Neural progenitor cell (in vitro differentiated cells): ENCODE measurements at regions not wholly inside any gene's neighbourhood (a gene's known extent, or its start where the extent isn't known, plus 50 kb on each side); places are given as distances from the start of the nearest gene placed in this dataset.

Experiments used
- DNase-seq: peaks from one replicate; pipeline ENCODE4 v3.0.0-alpha.2; 2016; ENCODE audit warnings: low spot score
- H2AFZ ChIP-seq: fragments of 200-600 bp; sonication (generic); replicated peaks from 2 replicates; pipeline ENCODE4 v1.6.1; 2016; ENCODE audit warnings: antibody characterized with exemption
- H3F3A ChIP-seq: fragments of 200-600 bp; sonication (generic); 2 replicates; pipeline ENCODE4 v1.6.1; 2016; ENCODE audit warnings: antibody characterized with exemption, low read depth
- H3K27ac ChIP-seq: fragments of 200-600 bp; sonication (generic); 2 replicates; pipeline ENCODE4 v1.5.1; 2016; ENCODE audit warnings: mild to moderate bottlenecking
- H3K27me3 ChIP-seq: fragments of 200-600 bp; sonication (generic); 2 replicates; pipeline ENCODE4 v1.6.1; 2016; ENCODE audit warnings: mild to moderate bottlenecking, moderate library complexity
- H3K36me3 ChIP-seq: fragments of 200-600 bp; sonication (generic); 2 replicates; pipeline ENCODE4 v1.5.1; 2016
- H3K4me1 ChIP-seq: fragments of 200-600 bp; sonication (generic); 2 replicates; pipeline ENCODE4 v1.6.1; 2016; ENCODE audit warnings: mixed run types
- H3K4me2 ChIP-seq: fragments of 200-600 bp; sonication (generic); 2 replicates; pipeline ENCODE4 v1.6.1; 2016
- H3K4me3 ChIP-seq: fragments of 200-600 bp; sonication (generic); 2 replicates; pipeline ENCODE4 v1.5.1; 2016
- H3K79me2 ChIP-seq: fragments of 200-600 bp; sonication (generic); 2 replicates; pipeline ENCODE4 v1.6.1; 2016; ENCODE audit warnings: low read depth
- H3K9ac ChIP-seq: fragments of 200-600 bp; sonication (generic); 2 replicates; pipeline ENCODE4 v1.6.1; 2016
- H3K9me3 ChIP-seq: fragments of 200-600 bp; sonication (generic); 2 replicates; pipeline ENCODE4 v1.5.1; 2016; ENCODE audit warnings: low read depth
- H4K20me1 ChIP-seq: fragments of 200-600 bp; sonication (generic); 2 replicates; pipeline ENCODE4 v1.6.1; 2016; ENCODE audit warnings: low read depth
- H3K27ac Mint-ChIP-seq: 3 replicates; pipeline ENCODE4 v1.8.0; 2021; ENCODE audit warnings: mixed read lengths
- H3K27me3 Mint-ChIP-seq: 2 replicates; pipeline ENCODE4 v1.8.0; 2022; ENCODE audit warnings: low read depth, mild to moderate bottlenecking, inconsistent platforms, moderate library complexity, mixed read lengths; ENCODE audit not compliant: insufficient read depth
- H3K36me3 Mint-ChIP-seq: 3 replicates; pipeline ENCODE4 v1.8.0; 2021; ENCODE audit warnings: mixed read lengths
- H3K4me1 Mint-ChIP-seq: 3 replicates; pipeline ENCODE4 v1.8.0; 2021; ENCODE audit warnings: mixed read lengths
- H3K4me3 Mint-ChIP-seq: 3 replicates; pipeline ENCODE4 v1.8.0; 2021; ENCODE audit warnings: mild to moderate bottlenecking, moderate library complexity, mixed read lengths
- H3K9me3 Mint-ChIP-seq: 3 replicates; pipeline ENCODE4 v1.8.0; 2020; ENCODE audit warnings: mixed read lengths
- CTCF ChIP-seq: fragments of 200-600 bp; sonication (generic); IDR thresholded peaks from 2 replicates; pipeline ENCODE4 v1.5.1; 2017; ENCODE audit warnings: antibody characterized with exemption, mild to moderate bottlenecking
- EZH2 ChIP-seq: fragments of 200-600 bp; sonication (generic); IDR thresholded peaks from 2 replicates; pipeline ENCODE4 v1.6.1; 2017; ENCODE audit warnings: antibody characterized with exemption, mild to moderate bottlenecking, moderate library complexity
- EZH2phosphoT487 ChIP-seq: fragments of 200-600 bp; sonication (generic); IDR thresholded peaks from 2 replicates; pipeline ENCODE4 v1.6.1; 2017; ENCODE audit warnings: antibody characterized with exemption

GRCh38 chr5:155929112-155929511, 397.9 kb upstream of the SGCD start:
- peaks cover 2% of the 10 kb centered on the region for H3K27me3 Mint-ChIP-seq
- no peaks in the 10 kb centered on the region for H3F3A ChIP-seq
- H3K27ac ChIP-seq: no peak overlapping the region
- TF ChIP-seq CTCF (no peak), EZH2phosphoT487 (no peak), EZH2 (no peak)
- H3K9ac ChIP-seq: no peak overlapping the region
- no peak overlapping the region for H3K4me2 ChIP-seq
- peaks cover 6% of the 10 kb centered on the region for H3K4me1 ChIP-seq
- no peaks in the 10 kb centered on the region for H4K20me1 ChIP-seq
- no peak overlapping the region for H3K27ac Mint-ChIP-seq
- no peaks in the 10 kb centered on the region for H3K9me3 ChIP-seq
- H2AFZ ChIP-seq: no peak overlapping the region
- no peaks in the 10 kb centered on the region for H3K36me3 ChIP-seq
- no peak for DNase-seq
- no peaks in the 10 kb centered on the region for H3K36me3 Mint-ChIP-seq
- no peaks in the 10 kb centered on the region for H3K79me2 ChIP-seq
- H3K4me1 Mint-ChIP-seq: peaks cover 3% of the 10 kb centered on the region
- H3K4me3 Mint-ChIP-seq: no peak overlapping the region
- no peak overlapping the region for H3K4me3 ChIP-seq
- H3K9me3 Mint-ChIP-seq: no peaks in the 10 kb centered on the region
- no peaks in the 10 kb centered on the region for H3K27me3 ChIP-seq

GRCh38 chr5:155934964-155935363, 392.0 kb upstream of the SGCD start:
- Histone ChIP-seq H2AFZ (no peak overlapping the region), H3K4me3 (no peak overlapping the region), H3K4me2 (no peak overlapping the region), H3K36me3 (no peaks in the 10 kb centered on the region), H3F3A (no peaks in the 10 kb centered on the region), H3K79me2 (no peaks in the 10 kb centered on the region), H3K4me1 (no peaks in the 10 kb centered on the region), H4K20me1 (no peaks in the 10 kb centered on the region), H3K9me3 (no peaks in the 10 kb centered on the region), H3K27ac (no peak overlapping the region), H3K9ac (no peak overlapping the region), H3K27me3 (no peaks in the 10 kb centered on the region)
- Mint-ChIP-seq H3K27me3 (peaks cover 2% of the 10 kb centered on the region), H3K36me3 (no peaks in the 10 kb centered on the region), H3K27ac (no peak overlapping the region), H3K9me3 (no peaks in the 10 kb centered on the region), H3K4me1 (no peaks in the 10 kb centered on the region), H3K4me3 (no peak overlapping the region)
- TF ChIP-seq EZH2 (no peak), CTCF (no peak), EZH2phosphoT487 (no peak)
- no peak for DNase-seq

GRCh38 chr5:155935723-155936122, 391.2 kb upstream of the SGCD start:
- TF ChIP-seq EZH2phosphoT487 (no peak), EZH2 (no peak), CTCF (no peak)
- Mint-ChIP-seq H3K4me1 (no peaks in the 10 kb centered on the region), H3K4me3 (no peak overlapping the region), H3K27ac (no peak overlapping the region), H3K27me3 (peaks cover 2% of the 10 kb centered on the region), H3K9me3 (no peaks in the 10 kb centered on the region), H3K36me3 (no peaks in the 10 kb centered on the region)
- Histone ChIP-seq H3K4me1 (no peaks in the 10 kb centered on the region), H3F3A (no peaks in the 10 kb centered on the region), H3K27ac (no peak overlapping the region), H3K27me3 (no peaks in the 10 kb centered on the region), H4K20me1 (no peaks in the 10 kb centered on the region), H3K79me2 (no peaks in the 10 kb centered on the region), H3K4me3 (no peak overlapping the region), H3K4me2 (no peak overlapping the region), H3K9ac (no peak overlapping the region), H3K36me3 (no peaks in the 10 kb centered on the region), H3K9me3 (no peaks in the 10 kb centered on the region), H2AFZ (no peak overlapping the region)
- DNase-seq: no peak
